H9 (cell line): ENCODE measurements at regions not wholly inside any gene's neighbourhood (a gene's known extent, or its start where the extent isn't known, plus 50 kb on each side); places are given as distances from the start of the nearest gene placed in this dataset.

Experiments
- DNase-seq: peaks from one replicate; pipeline ENCODE4 v3.0.0-alpha.2; 2017
- H2AFZ ChIP-seq: one replicate; pipeline ENCODE4 v1.6.1; 2013; ENCODE audit warnings: mild to moderate bottlenecking, low read length, control low read depth, moderate library complexity
- H2AK5ac ChIP-seq: 2 replicates; pipeline ENCODE4 v1.6.1; 2013; ENCODE audit warnings: low read length, control low read depth, mixed read lengths; ENCODE audit not compliant: insufficient read length
- H2BK120ac ChIP-seq: one replicate; pipeline ENCODE4 v1.6.1; 2013; ENCODE audit warnings: low read depth, mild to moderate bottlenecking, low read length, control low read depth, inconsistent platforms; ENCODE audit not compliant: poor library complexity, severe bottlenecking
- H2BK12ac ChIP-seq: 2 replicates; pipeline ENCODE4 v1.6.1; 2013; ENCODE audit warnings: low read length, control low read depth, mixed read lengths, low read depth; ENCODE audit not compliant: insufficient read length
- H2BK15ac ChIP-seq: 2 replicates; pipeline ENCODE4 v1.6.1; 2013; ENCODE audit warnings: low read depth, low read length, control low read depth
- H2BK20ac ChIP-seq: one replicate; pipeline ENCODE4 v1.6.1; 2013; ENCODE audit warnings: low read depth, mild to moderate bottlenecking, low read length, control low read depth, inconsistent platforms; ENCODE audit not compliant: poor library complexity, severe bottlenecking
- H2BK5ac ChIP-seq: 2 replicates; pipeline ENCODE4 v1.6.1; 2013; ENCODE audit warnings: low read length, control low read depth, mixed read lengths; ENCODE audit not compliant: insufficient read length
- H3K14ac ChIP-seq: 2 replicates; pipeline ENCODE4 v1.6.1; 2013; ENCODE audit warnings: low read length, control low read depth; ENCODE audit not compliant: insufficient read depth
- H3K18ac ChIP-seq: 2 replicates; pipeline ENCODE4 v1.6.1; 2013; ENCODE audit warnings: low read depth, mild to moderate bottlenecking, mixed read lengths, low read length, control low read depth; ENCODE audit not compliant: insufficient read length
- H3K23ac ChIP-seq: 2 replicates; pipeline ENCODE4 v1.6.1; 2013; ENCODE audit warnings: low read length, control low read depth, mixed read lengths, low read depth; ENCODE audit not compliant: insufficient read length
- H3K23me2 ChIP-seq: 2 replicates; pipeline ENCODE4 v1.6.1; 2013; ENCODE audit warnings: low read depth, mild to moderate bottlenecking, mixed read lengths, low read length, control low read depth; ENCODE audit not compliant: insufficient read length, poor library complexity, severe bottlenecking
- H3K27ac ChIP-seq: 2 replicates; pipeline ENCODE4 v1.5.1; 2013; ENCODE audit warnings: low read length, control low read depth, mixed read lengths, low read depth; ENCODE audit not compliant: insufficient read length
- H3K27me3 ChIP-seq: 2 replicates; pipeline ENCODE4 v1.6.1; 2013; ENCODE audit warnings: low read length, control low read depth, inconsistent platforms; ENCODE audit not compliant: insufficient read depth
- H3K4ac ChIP-seq: 2 replicates; pipeline ENCODE4 v1.6.1; 2013; ENCODE audit warnings: low read depth, mild to moderate bottlenecking, control low read depth, inconsistent platforms, low read length, moderate library complexity
- H3K4me1 ChIP-seq: 2 replicates; pipeline ENCODE4 v1.6.1; 2013; ENCODE audit warnings: low read length, control low read depth, inconsistent platforms; ENCODE audit not compliant: insufficient read depth
- H3K4me2 ChIP-seq: 2 replicates; pipeline ENCODE4 v1.6.1; 2013; ENCODE audit warnings: low read length, control low read depth, mixed read lengths; ENCODE audit not compliant: insufficient read length, insufficient read depth
- H3K56ac ChIP-seq: 2 replicates; pipeline ENCODE4 v1.6.1; 2013; ENCODE audit warnings: low read depth, mild to moderate bottlenecking, mixed read lengths, low read length, control low read depth; ENCODE audit not compliant: insufficient read length
- H3K79me1 ChIP-seq: 2 replicates; pipeline ENCODE4 v1.6.1; 2013; ENCODE audit warnings: low read depth, mild to moderate bottlenecking, moderate library complexity, low read length, control low read depth, inconsistent platforms; ENCODE audit not compliant: insufficient read depth, poor library complexity, severe bottlenecking
- H3K79me2 ChIP-seq: 2 replicates; pipeline ENCODE4 v1.6.1; 2013; ENCODE audit warnings: low read length, control low read depth, inconsistent platforms; ENCODE audit not compliant: insufficient read depth
- H3K9ac ChIP-seq: 2 replicates; pipeline ENCODE4 v1.6.1; 2013; ENCODE audit warnings: low read length, control low read depth, mixed read lengths; ENCODE audit not compliant: insufficient read length; ENCODE audit errors: extremely low read depth
- H3K9me3 ChIP-seq: one replicate; pipeline ENCODE4 v1.6.1; 2013; ENCODE audit warnings: low read depth, low read length, inconsistent platforms; ENCODE audit not compliant: control insufficient read depth
- H3T11ph ChIP-seq: one replicate; pipeline ENCODE4 v1.6.1; 2013; ENCODE audit warnings: mild to moderate bottlenecking, low read length, control low read depth, inconsistent platforms
- H4K20me1 ChIP-seq: one replicate; pipeline ENCODE4 v1.6.1; 2013; ENCODE audit not compliant: control insufficient read depth, insufficient read length, insufficient read depth
- H4K5ac ChIP-seq: 2 replicates; pipeline ENCODE4 v1.6.1; 2013; ENCODE audit warnings: low read depth, mild to moderate bottlenecking, mixed read lengths, low read length, control low read depth; ENCODE audit not compliant: insufficient read length
- H4K8ac ChIP-seq: replicated peaks from 2 replicates; pipeline ENCODE4 v1.6.1; 2013; ENCODE audit warnings: low read length, control low read depth, mixed read lengths, low read depth; ENCODE audit not compliant: insufficient read length
- H4K91ac ChIP-seq: 2 replicates; pipeline ENCODE4 v1.6.1; 2013; ENCODE audit warnings: low read depth, mild to moderate bottlenecking, moderate library complexity, mixed read lengths, low read length, control low read depth; ENCODE audit not compliant: insufficient read length
- H3K27ac Mint-ChIP-seq, 3 experiments: 2 replicates in 2 of 3; 3 replicates in 1 of 3; pipeline ENCODE4 v1.8.0; 2020 to 2021; ENCODE audit warnings: mixed read lengths in 3 of 3, mild to moderate bottlenecking in 1 of 3, moderate library complexity in 1 of 3
- H3K27me3 Mint-ChIP-seq: 2 replicates; pipeline ENCODE4 v1.8.0; 2021; ENCODE audit warnings: low read depth, mild to moderate bottlenecking, moderate library complexity, mixed read lengths
- H3K36me3 Mint-ChIP-seq, 3 experiments: 2 replicates in 2 of 3; 3 replicates in 1 of 3; pipeline ENCODE4 v1.8.0; 2020 to 2021; ENCODE audit warnings: low read depth in 3 of 3, mixed read lengths in 3 of 3; ENCODE audit not compliant: insufficient read depth in 1 of 3
- H3K4me1 Mint-ChIP-seq, 2 experiments: 2 replicates each; pipeline ENCODE4 v1.8.0; 2020; ENCODE audit warnings: mixed read lengths in 2 of 2
- H3K4me3 Mint-ChIP-seq, 2 experiments: 2 replicates in 1 of 2; 3 replicates in 1 of 2; pipeline ENCODE4 v1.8.0; 2020 to 2021; ENCODE audit warnings: mild to moderate bottlenecking in 2 of 2, mixed read lengths in 2 of 2, moderate library complexity in 1 of 2
- H3K9me3 Mint-ChIP-seq, 2 experiments: 2 replicates in 1 of 2; 3 replicates in 1 of 2; pipeline ENCODE4 v1.8.0; 2020; ENCODE audit warnings: mild to moderate bottlenecking in 2 of 2, mixed read lengths in 2 of 2, moderate library complexity in 1 of 2
- CTCF ChIP-seq: fragments of 200-600 bp; sonication (generic); conservative IDR thresholded peaks from 3 replicates; pipeline ENCODE4 v1.8.0; 2021; ENCODE audit warnings: antibody characterized with exemption, mild to moderate bottlenecking
- WGBS: extraction: QIAGEN DNeasy Blood & Tissue Kit; methylation state at CpG from one replicate; pipeline ENCODE4 v1.1.7; 2013; ENCODE audit warnings: missing lambda C conversion rate, low lambda C conversion rate, mixed read lengths; ENCODE audit not compliant: insufficient read length; ENCODE audit errors: extremely low coverage; 5-methylcytosine and 5-hydroxymethylcytosine counted together

- no peak for DNase-seq
- H3K27me3 Mint-ChIP-seq, result no peaks in the 10 kb centered on the region
- Histone ChIP-seq H3K79me2 (no peaks in the 10 kb centered on the region), H2BK12ac (no peak overlapping the region), H3K18ac (no peak overlapping the region), H4K91ac (no peak overlapping the region), H3T11ph (no peak overlapping the region), H2BK15ac (no peak overlapping the region), H3K4me1 (no peaks in the 10 kb centered on the region), H3K9ac (no peak overlapping the region), H2BK5ac (no peak overlapping the region), H3K27ac (no peak overlapping the region), H2BK120ac (no peak overlapping the region), H3K9me3 (no peaks in the 10 kb centered on the region), H3K4ac (no peak overlapping the region), H4K8ac (no peak overlapping the region), H3K14ac (no peak overlapping the region), H2AK5ac (no peak overlapping the region), H2BK20ac (no peak overlapping the region), H3K23ac (no peak overlapping the region), H4K5ac (no peak overlapping the region), H3K4me2 (no peak overlapping the region), H3K79me1 (no peaks in the 10 kb centered on the region), H3K56ac (no peak overlapping the region), H4K20me1 (no peaks in the 10 kb centered on the region), H3K23me2 (no peaks in the 10 kb centered on the region), H2AFZ (no peak overlapping the region), H3K27me3 (no peaks in the 10 kb centered on the region)
- H3K36me3 Mint-ChIP-seq, result no peaks in the 10 kb centered on the region
- no peak for TF ChIP-seq CTCF
- H3K9me3 Mint-ChIP-seq, result no peaks in the 10 kb centered on the region
- H3K4me3 Mint-ChIP-seq, result no peak overlapping the region
- H3K4me1 Mint-ChIP-seq, result peaks cover 0 to 5% of the 10 kb centered on the region in 2 experiments; a peak in 2 of 4 replicates
- no peak overlapping the region for H3K27ac Mint-ChIP-seq
- no CpG with 5 or more reads among the region's 1 CpG for WGBS
Measured at GRCh38 chr6:113187661-113188060, 669.5 kb upstream of the MARCKS start.
